HEK293T (cell line): ENCODE measurements at regions not wholly inside any gene's neighbourhood (a gene's known extent, or its start where the extent isn't known, plus 50 kb on each side); places are given as distances from the start of the nearest gene placed in this dataset.

Experiments used
- CTCF ChIA-PET: fragments of 350-600 bp; formaldehyde crosslinking; extraction: SDS; loops from one replicate; lab custom pipeline; 2021; ENCODE audit warnings: antibody characterized with exemption, inconsistent platforms; lab: Yijun Ruan, JAX
- POLR2A ChIA-PET: fragments of 350-600 bp; formaldehyde crosslinking; extraction: SDS; loops from one replicate; lab custom pipeline; 2020; ENCODE audit warnings: antibody characterized with exemption, inconsistent platforms; lab: Yijun Ruan, JAX
- DNase-seq: peaks from one replicate; pipeline ENCODE4 v3.0.0; 2012; ENCODE audit warnings: mixed read lengths; ENCODE audit errors: extremely low spot score
- ARNT ChIP-seq: fragments of 450-650 bp; IDR thresholded peaks from 2 replicates; pipeline ENCODE4 v1.6.1; 2017; ENCODE audit warnings: mild to moderate bottlenecking
- BHLHE40 ChIP-seq: fragments of 450-650 bp; IDR thresholded peaks from 2 replicates; pipeline ENCODE4 v1.6.1; 2016; ENCODE audit warnings: mild to moderate bottlenecking, moderate library complexity, borderline replicate concordance
- CTBP1 ChIP-seq: fragments of 450-650 bp; IDR thresholded peaks from 2 replicates; pipeline ENCODE4 v1.6.1; 2016; ENCODE audit warnings: borderline replicate concordance
- ELF4 ChIP-seq: fragments of 450-650 bp; IDR thresholded peaks from 2 replicates; pipeline ENCODE4 v1.6.1; 2017; ENCODE audit warnings: antibody characterized with exemption
- FOXA1 ChIP-seq: fragments of 450-650 bp; IDR thresholded peaks from 2 replicates; pipeline ENCODE4 v1.6.1; 2016; ENCODE audit warnings: mild to moderate bottlenecking
- FOXK2 ChIP-seq: fragments of 450-650 bp; IDR thresholded peaks from 2 replicates; pipeline ENCODE4 v1.6.1; 2016; ENCODE audit warnings: mild to moderate bottlenecking
- FOXM1 ChIP-seq: fragments of 450-650 bp; IDR thresholded peaks from 2 replicates; pipeline ENCODE4 v1.6.1; 2017; ENCODE audit warnings: mild to moderate bottlenecking, borderline replicate concordance
- HDGF ChIP-seq: fragments of 450-650 bp; IDR thresholded peaks from 2 replicates; pipeline ENCODE4 v1.6.1; 2017; ENCODE audit warnings: antibody characterized with exemption, borderline replicate concordance
- L3MBTL2 ChIP-seq: fragments of 450-650 bp; conservative IDR thresholded peaks from 2 replicates; pipeline ENCODE4 v1.6.1; 2016; ENCODE audit warnings: mild to moderate bottlenecking
- NFRKB ChIP-seq: fragments of 450-650 bp; IDR thresholded peaks from 2 replicates; pipeline ENCODE4 v1.6.1; 2016; ENCODE audit warnings: mild to moderate bottlenecking, moderate library complexity
- PKNOX1 ChIP-seq: fragments of 450-650 bp; IDR thresholded peaks from 2 replicates; pipeline ENCODE4 v1.6.1; 2016
- SP1 ChIP-seq: fragments of 450-650 bp; IDR thresholded peaks from 2 replicates; pipeline ENCODE4 v1.6.1; 2017
- SUZ12 ChIP-seq: fragments of 450-650 bp; IDR thresholded peaks from 2 replicates; pipeline ENCODE4 v1.6.1; 2016; ENCODE audit warnings: mild to moderate bottlenecking
- TARDBP ChIP-seq: fragments of 450-650 bp; IDR thresholded peaks from 2 replicates; pipeline ENCODE4 v1.6.1; 2016
- ZNF384 ChIP-seq: fragments of 450-650 bp; IDR thresholded peaks from 2 replicates; pipeline ENCODE4 v1.6.1; 2016

GRCh38 chr5:126716861-126717260 lies 60.1 kb upstream of the LMNB1 start:
- POLR2A ChIA-PET: no interaction called here
- CTCF ChIA-PET: no interaction called here
- TF ChIP-seq FOXA1 (no peak), PKNOX1 (no peak), HDGF (no peak), SP1 (no peak), L3MBTL2 (no peak), FOXM1 (no peak), FOXK2 (no peak), NFRKB (no peak), ZNF384 (no peak)
- DNase-seq: no peak

- ChIA-PET CTCF (no interaction called here), POLR2A (no interaction called here)
- DNase-seq: no peak
- no peak for TF ChIP-seq FOXA1
- no peak for TF ChIP-seq L3MBTL2
- no peak for TF ChIP-seq PKNOX1
- TF ChIP-seq ELF4: no peak
- TF ChIP-seq SP1: no peak
- TF ChIP-seq TARDBP: no peak
- no peak for TF ChIP-seq ARNT
- TF ChIP-seq HDGF: no peak
- no peak for TF ChIP-seq CTBP1
Measured at GRCh38 chr5:126718236-126718868, 58.6 kb upstream of the LMNB1 start.

- ChIA-PET CTCF (no interaction called here), POLR2A (no interaction called here)
- TF ChIP-seq FOXA1 (no peak), SUZ12 (no peak)
- no peak for DNase-seq
Measured at GRCh38 chr5:126720369-126720768, 56.6 kb upstream of the LMNB1 start.

GRCh38 chr5:126723643-126724042 lies 53.3 kb upstream of the LMNB1 start:
- no peak for TF ChIP-seq SUZ12
- TF ChIP-seq SP1: no peak
- no peak for TF ChIP-seq NFRKB
- TF ChIP-seq PKNOX1: no peak
- no peak for TF ChIP-seq TARDBP
- no peak for TF ChIP-seq BHLHE40
- no peak for TF ChIP-seq HDGF
- no peak for TF ChIP-seq ZNF384
- TF ChIP-seq FOXM1: no peak
- TF ChIP-seq ARNT: no peak
- ChIA-PET CTCF (interaction anchor here (0.7 kb wide), 1 partner anchor 15 kb away, joined by 6 read pairs; no protein-coding TSS in a partner anchor), POLR2A (interaction anchor here (1.9 to 2.7 kb wide), 2 partner anchors 52 to 55 kb away, joined by 5 to 17 read pairs; partner anchors contain the start of gene LMNB1)
- no peak for DNase-seq
